NB4 (cell line): ENCODE measurements at regions not wholly inside any gene's neighbourhood (a gene's known extent, or its start where the extent isn't known, plus 50 kb on each side); places are given as distances from the start of the nearest gene placed in this dataset.

ENCODE experiments used
- CTCF ChIP-seq: IDR thresholded peaks from one replicate; pipeline ENCODE4 v1.5.1; 2012; ENCODE audit warnings: low read depth, low read length
- POLR2A ChIP-seq: IDR thresholded peaks from 2 replicates; pipeline ENCODE4 v1.6.1; 2011; ENCODE audit warnings: mild to moderate bottlenecking; ENCODE audit not compliant: insufficient read length; ENCODE audit errors: extremely low read depth

GRCh38 chr2:120571015-120571728 lies 164.5 kb upstream of the GLI2 start:
- TF ChIP-seq POLR2A (no peak), CTCF (no peak)
